Gastrocnemius medialis (tissue), 4 donors: ENCODE measurements at regions not wholly inside any gene's neighbourhood (a gene's known extent, or its start where the extent isn't known, plus 50 kb on each side); places are given as distances from the start of the nearest gene placed in this dataset.

Source experiments
- ATAC-seq, 2 donors: fragments of 150-250 bp; one replicate each; pipeline ENCODE4 v1.9.1; 2016
- DNase-seq, 2 donors: peaks; one replicate each; pipeline ENCODE4 v3.0.0-alpha.2; 2019
- H3K27ac ChIP-seq, 4 donors: fragments of 200-600 bp; sonication (generic); 1 replicate in 1 of 4; 2 replicates in 3 of 4; pipeline ENCODE4 v1.5.1; 2016 to 2018; ENCODE audit warnings: mild to moderate bottlenecking in 2 of 4, moderate library complexity in 1 of 4
- H3K27me3 ChIP-seq, 3 donors: fragments of 200-600 bp; sonication (generic) in 2 of 3; 1 replicate in 1 of 3; 2 replicates in 2 of 3; pipeline versions ENCODE4 v1.5.1 to v1.6.0; 2016 to 2019; ENCODE audit warnings: mild to moderate bottlenecking in 1 of 3, moderate library complexity in 1 of 3
- H3K36me3 ChIP-seq, 2 donors: fragments of 200-600 bp; sonication (generic) in 1 of 2; one replicate each; pipeline ENCODE4 v1.5.1; 2017 to 2018
- H3K4me1 ChIP-seq, 2 donors: fragments of 200-600 bp; sonication (generic) in 1 of 2; one replicate each; pipeline ENCODE4 v1.5.1; 2016 to 2017; ENCODE audit warnings: mild to moderate bottlenecking in 2 of 2
- H3K4me3 ChIP-seq, 4 donors: fragments of 200-600 bp; sonication (generic) in 3 of 4; 1 replicate in 1 of 4; 2 replicates in 3 of 4; pipeline ENCODE4 v1.5.1; 2016 to 2019; ENCODE audit warnings: mild to moderate bottlenecking in 2 of 4
- H3K9me3 ChIP-seq, 3 donors: fragments of 200-600 bp; sonication (generic) in 2 of 3; 1 replicate in 1 of 3; 2 replicates in 2 of 3; pipeline ENCODE4 v1.5.1; 2016 to 2019
- POLR2A ChIP-seq, 2 donors: fragments of 450-650 bp; IDR thresholded peaks; one replicate each; pipeline ENCODE4 v1.6.1; 2017; ENCODE audit warnings: antibody characterized with exemption in 2 of 2, mild to moderate bottlenecking in 2 of 2, moderate library complexity in 2 of 2
- in situ Hi-C, 4 donors: fragments of 200-750 bp; cut with MboI; loops; one replicate each; pipeline versions ENCODE4 v1.15.0 to v1.8.0; 2017; ENCODE audit warnings: low sequenced_read_pairs in 4 of 4
- intact Hi-C: fragments of 100-400 bp; cut with DNase I; formaldehyde crosslinking; loops from one replicate; pipeline ENCODE4 v1.15.1; 2023; ENCODE audit warnings: low total_unique reads
- TF ChIP-seq, protein P1 (sequence below), 5 experiments: fragments of 450-650 bp in 3 of 5; fragments of 200-600 bp in 2 of 5; sonication (generic) in 2 of 5; IDR thresholded peaks in 4 of 5; conservative IDR thresholded peaks in 1 of 5; 1 replicate in 4 of 5; 2 replicates in 1 of 5; pipeline ENCODE4 v1.5.1; 2016 to 2019; ENCODE audit warnings: antibody characterized with exemption in 5 of 5, mild to moderate bottlenecking in 3 of 5, moderate library complexity in 3 of 5

DNA sequence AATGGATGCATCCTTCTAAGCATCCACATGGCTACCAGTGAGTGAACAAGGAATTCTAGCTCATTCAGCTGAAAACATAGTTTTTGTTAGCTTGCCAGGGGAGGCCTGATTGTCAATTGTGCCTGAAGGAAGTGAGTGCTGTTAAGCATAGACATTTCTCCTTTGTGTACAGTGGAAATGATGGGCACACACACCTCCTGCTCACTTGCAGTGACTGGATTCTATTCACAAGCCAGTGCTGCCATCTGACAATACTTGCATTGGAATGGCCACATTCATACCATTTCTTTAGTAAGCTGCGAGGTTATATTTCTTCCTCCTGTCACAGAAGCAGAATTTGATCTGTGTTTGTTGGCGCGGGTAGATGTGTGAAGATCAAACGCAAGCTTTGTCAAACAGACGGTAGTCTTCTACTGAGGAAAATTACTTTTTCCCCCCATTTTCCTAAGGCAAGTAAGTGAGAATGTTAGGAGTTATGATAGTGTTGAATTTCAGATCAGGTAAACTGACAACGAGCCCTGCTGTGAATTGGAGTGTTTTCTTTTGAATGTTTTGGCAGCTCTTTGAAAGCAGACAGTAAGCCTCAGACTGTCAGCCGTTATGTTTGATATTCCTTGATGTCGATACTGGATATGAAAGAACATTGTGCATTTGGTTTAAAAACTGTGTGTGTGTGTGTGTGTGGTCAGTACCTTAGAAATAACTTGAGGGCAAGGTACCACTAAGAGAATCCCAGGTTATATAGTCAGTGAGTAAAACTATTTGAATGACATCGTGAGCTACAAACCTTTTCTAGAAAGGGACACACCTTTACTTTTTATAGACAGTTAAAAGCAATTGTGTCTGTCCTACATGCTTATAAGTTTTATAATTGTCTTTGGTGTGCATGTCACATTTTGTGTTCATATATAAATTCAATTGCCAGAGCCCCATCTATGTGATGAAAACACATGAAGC, 84.2 kb upstream of the BMP2 start:
- in situ Hi-C loops: no loop called here
- intact Hi-C loops: no loop called here
- Histone ChIP-seq H3K27me3 (no peaks in the 10 kb centered on the region), H3K4me3 (no peak overlapping the region), H3K27ac (no peak overlapping the region), H3K36me3 (no peaks in the 10 kb centered on the region), H3K4me1 (no peaks in the 10 kb centered on the region), H3K9me3 (no peaks in the 10 kb centered on the region)
- ATAC-seq: no peak
- no peak for DNase-seq
- TF ChIP-seq, protein P1, sequence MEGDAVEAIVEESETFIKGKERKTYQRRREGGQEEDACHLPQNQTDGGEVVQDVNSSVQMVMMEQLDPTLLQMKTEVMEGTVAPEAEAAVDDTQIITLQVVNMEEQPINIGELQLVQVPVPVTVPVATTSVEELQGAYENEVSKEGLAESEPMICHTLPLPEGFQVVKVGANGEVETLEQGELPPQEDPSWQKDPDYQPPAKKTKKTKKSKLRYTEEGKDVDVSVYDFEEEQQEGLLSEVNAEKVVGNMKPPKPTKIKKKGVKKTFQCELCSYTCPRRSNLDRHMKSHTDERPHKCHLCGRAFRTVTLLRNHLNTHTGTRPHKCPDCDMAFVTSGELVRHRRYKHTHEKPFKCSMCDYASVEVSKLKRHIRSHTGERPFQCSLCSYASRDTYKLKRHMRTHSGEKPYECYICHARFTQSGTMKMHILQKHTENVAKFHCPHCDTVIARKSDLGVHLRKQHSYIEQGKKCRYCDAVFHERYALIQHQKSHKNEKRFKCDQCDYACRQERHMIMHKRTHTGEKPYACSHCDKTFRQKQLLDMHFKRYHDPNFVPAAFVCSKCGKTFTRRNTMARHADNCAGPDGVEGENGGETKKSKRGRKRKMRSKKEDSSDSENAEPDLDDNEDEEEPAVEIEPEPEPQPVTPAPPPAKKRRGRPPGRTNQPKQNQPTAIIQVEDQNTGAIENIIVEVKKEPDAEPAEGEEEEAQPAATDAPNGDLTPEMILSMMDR (IDR thresholded peaks at IDR 0.05 in 4 of 5, conservative IDR thresholded peaks at IDR 0.05 in 1 of 5): no peak
- TF ChIP-seq POLR2A (IDR thresholded peaks at IDR 0.05): no peak

DNA sequence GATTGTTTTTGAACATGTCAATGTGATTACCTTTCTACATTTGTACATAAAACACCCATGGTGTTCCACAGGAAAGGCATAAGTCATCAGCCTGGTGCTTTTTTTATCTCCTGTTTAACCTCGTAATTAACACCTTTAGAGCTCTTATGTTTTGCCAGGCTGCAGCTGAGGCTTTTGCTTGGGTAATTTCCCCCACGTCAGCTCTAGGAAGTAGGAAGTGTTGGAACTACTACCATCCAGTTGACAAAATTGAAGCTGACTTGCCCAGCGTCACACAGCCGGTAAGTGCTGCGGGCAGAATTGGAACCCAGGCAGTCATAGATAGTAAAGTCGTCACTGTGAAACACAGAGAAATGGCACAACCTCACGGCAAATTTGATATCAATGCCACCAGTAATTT, 86.6 kb upstream of the BMP2 start:
- no peak for ATAC-seq
- intact Hi-C loops: no loop called here
- no peaks in the 10 kb centered on the region for H3K9me3 ChIP-seq
- DNase-seq: no peak
- no peak for TF ChIP-seq POLR2A (IDR thresholded peaks at IDR 0.05)
- TF ChIP-seq, protein P1 (IDR thresholded peaks at IDR 0.05 in 4 of 5, conservative IDR thresholded peaks at IDR 0.05 in 1 of 5): no peak
- in situ Hi-C loops: no loop called here
- H3K4me1 ChIP-seq: no peaks in the 10 kb centered on the region
- no peaks in the 10 kb centered on the region for H3K27me3 ChIP-seq
- no peak overlapping the region for H3K27ac ChIP-seq
- H3K36me3 ChIP-seq: no peaks in the 10 kb centered on the region
- H3K4me3 ChIP-seq: no peak overlapping the region

DNA sequence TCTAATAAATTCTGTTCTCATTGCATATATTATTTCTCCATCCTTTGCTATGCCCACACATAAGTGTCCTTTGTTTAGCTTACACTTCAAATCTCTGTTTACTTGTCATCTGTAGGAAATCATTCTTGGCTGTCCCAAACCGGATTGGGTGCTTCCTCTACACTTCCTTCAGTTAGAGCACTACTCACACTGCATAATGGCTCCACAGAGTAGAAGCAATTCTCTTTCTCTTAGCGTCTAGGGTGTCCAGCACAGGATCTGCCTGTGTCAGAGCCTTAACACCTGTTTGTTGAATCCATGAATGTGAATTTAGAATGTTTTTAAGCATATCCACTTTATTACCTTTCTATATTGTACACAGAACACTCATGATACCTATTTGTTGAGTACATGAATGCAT, 87.0 kb upstream of the BMP2 start:
- H3K4me1 ChIP-seq: no peaks in the 10 kb centered on the region
- no peak overlapping the region for H3K27ac ChIP-seq
- no peak overlapping the region for H3K4me3 ChIP-seq
- no peaks in the 10 kb centered on the region for H3K9me3 ChIP-seq
- no peaks in the 10 kb centered on the region for H3K27me3 ChIP-seq
- H3K36me3 ChIP-seq: no peaks in the 10 kb centered on the region
- in situ Hi-C loops: no loop called here
- no peak for DNase-seq
- intact Hi-C loops: no loop called here
- no peak for ATAC-seq
- TF ChIP-seq, protein P1 (IDR thresholded peaks at IDR 0.05 in 4 of 5, conservative IDR thresholded peaks at IDR 0.05 in 1 of 5): no peak
- TF ChIP-seq POLR2A (IDR thresholded peaks at IDR 0.05): no peak

DNA sequence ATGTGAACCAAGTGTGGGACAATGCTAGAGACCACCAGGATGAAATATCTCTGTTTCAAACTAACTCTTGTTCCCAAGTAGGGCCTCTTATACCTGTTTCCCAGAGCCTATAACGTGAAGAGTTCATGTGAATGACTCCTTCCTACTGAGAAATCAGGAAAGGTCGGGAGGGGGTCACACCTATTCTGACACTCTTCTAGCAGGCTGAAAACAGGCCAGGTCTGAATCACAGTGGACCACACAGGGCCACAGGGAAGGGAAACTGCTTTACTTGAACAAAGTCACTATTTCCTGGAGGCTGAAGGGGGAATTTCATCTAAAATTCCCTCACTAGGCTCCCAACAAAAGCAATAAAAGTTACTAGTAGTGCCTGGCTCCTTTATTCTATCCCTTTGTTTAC, 88.4 kb upstream of the BMP2 start:
- Histone ChIP-seq H3K4me1 (no peaks in the 10 kb centered on the region), H3K36me3 (no peaks in the 10 kb centered on the region), H3K27ac (no peak overlapping the region), H3K9me3 (no peaks in the 10 kb centered on the region), H3K27me3 (no peaks in the 10 kb centered on the region), H3K4me3 (no peak overlapping the region)
- DNase-seq (no peak), ATAC-seq (no peak)
- in situ Hi-C loops: no loop called here
- TF ChIP-seq, protein P1 (IDR thresholded peaks at IDR 0.05 in 4 of 5, conservative IDR thresholded peaks at IDR 0.05 in 1 of 5): no peak
- TF ChIP-seq POLR2A (IDR thresholded peaks at IDR 0.05): no peak
- intact Hi-C loops: no loop called here
